Activated CD4-positive, alpha-beta T cell treated with anti-CD3 and anti-CD28 coated beads, Interleukin-10, Interleukin-2, amounts not matched to agents 100 ng/mL and 50 ng/mL, durations not matched to agents 16 hours and 8 hours (primary cell): ENCODE measurements at regions not wholly inside any gene's neighbourhood (a gene's known extent, or its start where the extent isn't known, plus 50 kb on each side); places are given as distances from the start of the nearest gene placed in this dataset.
"Not testable (repeated sequence)": the region's sequence is repeated elsewhere in the genome, so short reads cannot be mapped to it uniquely, and the experiment has no call there.

Source experiments
- DNase-seq: peaks from one replicate; pipeline ENCODE4 v3.0.0-alpha.2; 2020

- no peak for DNase-seq
Measured at GRCh38 chr1:106319612-106320011, 736.9 kb upstream of the PRMT6 start.

GRCh38 chr1:106325600-106325999, 730.9 kb upstream of the PRMT6 start:
- no peak for DNase-seq

- no peak for DNase-seq
Measured at GRCh38 chr1:106344494-106344893, 712.0 kb upstream of the PRMT6 start.

- no peak for DNase-seq
Measured at GRCh38 chr1:106360252-106360651, 696.2 kb upstream of the PRMT6 start.

- no peak for DNase-seq
Measured at GRCh38 chr1:106366627-106367319, 689.7 kb upstream of the PRMT6 start.

- no peak for DNase-seq
Measured at GRCh38 chr1:106378261-106378660, 678.2 kb upstream of the PRMT6 start.

GRCh38 chr1:106380772-106381171, 675.7 kb upstream of the PRMT6 start:
- no peak for DNase-seq

- not testable (repeated sequence) for DNase-seq
Measured at GRCh38 chr1:106389160-106389559, 667.3 kb upstream of the PRMT6 start.

GRCh38 chr1:106393046-106393445, 663.4 kb upstream of the PRMT6 start:
- DNase-seq, result no peak

- no peak for DNase-seq
Measured at GRCh38 chr1:106396020-106396419, 660.5 kb upstream of the PRMT6 start.

- DNase-seq, result no peak
Measured at GRCh38 chr1:106398391-106398790, 658.1 kb upstream of the PRMT6 start.

GRCh38 chr1:106406114-106406513, 650.4 kb upstream of the PRMT6 start:
- no peak for DNase-seq

- DNase-seq, result not testable (repeated sequence)
Measured at GRCh38 chr1:106412321-106412720, 644.2 kb upstream of the PRMT6 start.

- DNase-seq, result no peak
Measured at GRCh38 chr1:106435269-106435668, 621.2 kb upstream of the PRMT6 start.

- no peak for DNase-seq
Measured at GRCh38 chr1:106439475-106439874, 617.0 kb upstream of the PRMT6 start.

- DNase-seq, result no peak
Measured at GRCh38 chr1:106447466-106447865, 609.0 kb upstream of the PRMT6 start.

- DNase-seq, result no peak
Measured at GRCh38 chr1:106456832-106457231, 599.6 kb upstream of the PRMT6 start.

GRCh38 chr1:106457368-106457767, 599.1 kb upstream of the PRMT6 start:
- no peak for DNase-seq

GRCh38 chr1:106458866-106459265, 597.6 kb upstream of the PRMT6 start:
- no peak for DNase-seq

- DNase-seq, result no peak
Measured at GRCh38 chr1:106459418-106459817, 597.1 kb upstream of the PRMT6 start.

- no peak for DNase-seq
Measured at GRCh38 chr1:106465666-106466065, 590.8 kb upstream of the PRMT6 start.

GRCh38 chr1:106480629-106481028, 575.8 kb upstream of the PRMT6 start:
- DNase-seq, result no peak

GRCh38 chr1:106492880-106493279, 563.6 kb upstream of the PRMT6 start:
- no peak for DNase-seq

GRCh38 chr1:106494646-106495045, 561.8 kb upstream of the PRMT6 start:
- no peak for DNase-seq

GRCh38 chr1:106498238-106498637, 558.2 kb upstream of the PRMT6 start:
- DNase-seq, result no peak
